ENCODE measurements at regions not wholly inside any gene's neighbourhood (a gene's known extent, or its start where the extent isn't known, plus 50 kb on each side); places are given as distances from the start of the nearest gene placed in this dataset.

- TF ChIP-seq REST (IDR thresholded peaks at IDR 0.05; ENCODE audit: borderline replicate concordance), result no peak
- no peak for TF ChIP-seq EZH2 (IDR thresholded peaks at IDR 0.05; ENCODE audit: borderline replicate concordance, insufficient read depth, low read length, poor library complexity, severe bottlenecking)
- no peak for TF ChIP-seq CTCF (IDR thresholded peaks at IDR 0.05; ENCODE audit: poor library complexity, severe bottlenecking)
- TF ChIP-seq EP300 (conservative IDR thresholded peaks at IDR 0.05; ENCODE audit: poor library complexity, severe bottlenecking), result no peak
- no peak for TF ChIP-seq RAD21 (conservative IDR thresholded peaks at IDR 0.05)
- TF ChIP-seq TAF1 (IDR thresholded peaks at IDR 0.05; ENCODE audit: low read depth), result no peak
- TF ChIP-seq POLR2AphosphoS5 (IDR thresholded peaks at IDR 0.05), result no peak
These were observed 345.3 kb downstream of the SLITRK1 start for GRCh38 chr13:83536941-83537340.
